ENCODE measurements at regions not wholly inside any gene's neighbourhood (a gene's known extent, or its start where the extent isn't known, plus 50 kb on each side); places are given as distances from the start of the nearest gene placed in this dataset.
A peak's percentile ranks its signal among the peaks of the same experiment; 100 is the strongest.
"Not testable (repeated sequence)": the region's sequence is repeated elsewhere in the genome, so short reads cannot be mapped to it uniquely, and the experiment has no call there.

DNA sequence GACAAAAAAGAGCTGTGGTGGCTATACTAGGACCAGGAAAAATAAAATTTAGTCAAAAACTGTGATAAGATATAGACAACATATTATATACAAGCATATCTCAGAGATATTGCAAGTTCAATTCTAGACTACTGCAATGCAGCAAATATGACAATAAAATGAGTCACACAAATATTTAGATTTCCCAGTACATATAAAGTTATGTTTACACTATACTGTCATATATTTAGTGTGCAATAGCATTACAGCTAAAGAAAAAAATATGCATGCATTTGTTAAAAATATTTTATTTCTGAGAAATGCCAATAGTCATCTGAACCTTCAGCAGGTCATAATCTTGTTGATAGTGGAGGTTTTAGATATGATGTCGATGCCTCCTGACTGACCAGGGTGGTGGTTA lies 72.1 kb downstream of the AKR1C4 start:
- no peak for DNase-seq

DNA sequence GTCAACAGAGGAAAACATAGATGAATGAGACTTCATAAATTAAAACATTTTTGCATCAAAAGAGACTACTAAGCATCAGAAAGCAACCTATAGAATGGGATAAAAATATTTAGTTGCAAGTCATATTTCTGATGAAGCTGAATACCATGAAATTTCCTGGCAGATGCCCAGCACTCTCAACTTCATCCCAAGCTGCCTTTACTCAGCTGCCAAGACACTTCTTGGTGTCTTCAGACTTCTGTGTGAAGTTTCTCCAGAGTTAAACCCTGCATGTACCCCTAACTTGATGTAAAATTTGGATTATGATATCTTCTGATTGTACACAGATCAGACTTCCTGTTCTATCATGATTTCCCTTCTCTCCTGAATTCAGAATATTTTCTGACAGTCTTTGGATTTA lies 73.2 kb downstream of the AKR1C4 start:
- DNase-seq, result peak; percentile 14

DNA sequence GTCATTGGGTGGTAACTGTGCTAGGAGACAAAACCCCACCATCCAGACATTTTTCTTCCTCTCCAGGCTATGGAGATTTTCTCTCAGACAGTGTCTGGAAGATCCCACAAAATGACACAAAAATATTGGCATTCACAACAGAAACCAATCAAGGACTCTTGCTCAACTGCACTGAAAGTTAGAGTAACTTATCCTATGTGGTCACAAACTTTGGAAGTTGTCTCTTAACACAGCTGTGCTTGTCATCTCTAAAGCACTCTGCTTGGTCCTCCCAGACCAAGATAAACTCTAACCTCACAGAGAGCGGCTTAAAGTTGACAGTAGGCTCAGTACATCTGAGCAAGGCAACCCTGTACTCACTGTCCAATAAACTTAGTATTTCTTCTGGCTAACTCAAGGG lies 74.9 kb downstream of the AKR1C4 start:
- no peak for DNase-seq

DNA sequence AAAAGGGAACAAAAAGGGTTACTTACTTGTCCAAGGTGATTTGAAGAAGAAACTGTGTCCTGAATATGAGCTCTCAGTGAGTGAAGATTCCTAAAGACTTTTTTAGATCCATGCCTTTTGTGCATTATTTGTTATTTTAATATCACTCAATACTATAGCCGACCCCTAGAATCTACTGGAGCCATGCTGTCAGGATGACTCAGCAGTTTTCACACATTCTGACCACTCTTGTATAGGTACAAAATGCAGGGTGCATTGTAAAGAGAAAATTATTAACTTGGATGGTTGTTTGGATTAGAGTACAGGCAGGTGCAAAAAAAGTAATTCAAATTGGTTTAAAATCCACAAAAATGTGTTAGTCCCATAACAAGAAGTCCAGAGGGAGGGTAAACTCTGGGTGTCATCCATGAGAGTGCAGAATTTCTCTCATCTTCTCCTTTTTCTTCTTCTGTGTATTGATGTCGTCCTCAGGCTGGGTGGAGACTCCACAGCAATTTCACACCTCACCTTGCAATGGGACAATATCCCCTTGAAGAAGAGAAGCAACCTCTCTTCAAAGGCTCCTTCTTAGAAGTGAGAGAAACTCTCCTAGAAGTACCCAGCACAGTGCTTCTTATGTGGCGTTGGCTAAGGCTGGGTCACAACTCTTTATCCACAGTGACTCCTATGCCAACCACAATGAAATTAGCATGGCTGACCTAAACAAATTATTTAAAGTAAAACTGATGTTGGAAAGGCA lies 75.6 kb downstream of the AKR1C4 start:
- DNase-seq, result no peak

DNA sequence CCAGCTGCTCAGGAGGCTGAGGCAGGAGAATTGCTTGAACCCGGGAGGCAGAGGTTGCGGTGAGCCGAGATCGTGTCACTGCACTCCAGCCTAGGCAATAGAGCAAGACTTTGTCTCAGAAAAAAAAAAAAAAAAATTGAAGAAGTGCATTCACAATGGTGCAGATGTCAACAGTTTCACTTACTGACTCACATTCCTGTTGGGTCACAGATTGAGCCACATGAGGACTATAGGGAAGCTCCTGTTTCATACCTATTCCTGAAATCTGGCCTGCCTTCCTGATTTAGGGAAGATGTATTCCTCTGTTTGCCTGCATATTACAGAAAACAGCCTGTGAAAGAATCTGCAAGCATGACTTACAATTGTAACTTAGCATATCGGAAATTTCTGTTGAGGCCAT lies 78.2 kb downstream of the AKR1C4 start:
- no peak for DNase-seq

DNA sequence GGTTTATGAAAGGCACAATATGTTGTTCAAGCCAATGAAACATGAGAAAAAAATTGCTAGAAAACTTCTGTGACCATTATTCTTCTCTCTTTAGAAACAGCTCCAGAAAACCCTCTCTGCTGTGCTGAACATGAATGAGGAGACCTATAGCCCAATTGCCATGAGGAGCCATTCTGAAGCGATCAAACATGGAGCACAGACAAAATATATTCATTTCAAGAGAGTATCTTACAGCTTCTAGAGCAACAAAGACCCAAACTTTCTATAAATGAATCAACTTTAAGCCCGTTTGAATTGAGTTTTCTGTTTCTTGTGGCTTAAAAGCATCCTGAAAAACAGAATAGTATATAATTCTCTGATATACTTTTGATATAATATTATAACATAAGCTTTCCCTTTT lies 83.4 kb upstream of the UCN3 start:
- no peak for DNase-seq

DNA sequence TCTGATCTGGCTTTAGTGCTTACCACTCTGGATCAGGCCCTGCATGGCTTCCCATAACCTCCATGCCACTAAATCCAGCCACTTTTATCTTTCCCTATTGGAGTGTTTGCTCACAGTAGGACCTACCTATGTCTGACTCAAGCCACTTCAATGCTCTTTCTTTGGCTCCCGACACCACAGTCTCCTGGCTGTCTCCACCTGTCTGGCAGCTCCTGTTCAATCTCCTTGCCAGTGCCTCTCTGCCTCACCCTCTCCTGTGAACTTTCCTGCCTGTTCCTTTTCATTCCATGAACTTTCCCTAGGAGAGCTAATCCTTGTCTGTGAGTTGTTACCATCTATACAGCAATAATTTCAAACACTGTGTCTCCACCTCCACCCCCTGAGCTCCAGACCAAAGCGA lies 82.6 kb upstream of the UCN3 start:
- DNase-seq, result no peak

DNA sequence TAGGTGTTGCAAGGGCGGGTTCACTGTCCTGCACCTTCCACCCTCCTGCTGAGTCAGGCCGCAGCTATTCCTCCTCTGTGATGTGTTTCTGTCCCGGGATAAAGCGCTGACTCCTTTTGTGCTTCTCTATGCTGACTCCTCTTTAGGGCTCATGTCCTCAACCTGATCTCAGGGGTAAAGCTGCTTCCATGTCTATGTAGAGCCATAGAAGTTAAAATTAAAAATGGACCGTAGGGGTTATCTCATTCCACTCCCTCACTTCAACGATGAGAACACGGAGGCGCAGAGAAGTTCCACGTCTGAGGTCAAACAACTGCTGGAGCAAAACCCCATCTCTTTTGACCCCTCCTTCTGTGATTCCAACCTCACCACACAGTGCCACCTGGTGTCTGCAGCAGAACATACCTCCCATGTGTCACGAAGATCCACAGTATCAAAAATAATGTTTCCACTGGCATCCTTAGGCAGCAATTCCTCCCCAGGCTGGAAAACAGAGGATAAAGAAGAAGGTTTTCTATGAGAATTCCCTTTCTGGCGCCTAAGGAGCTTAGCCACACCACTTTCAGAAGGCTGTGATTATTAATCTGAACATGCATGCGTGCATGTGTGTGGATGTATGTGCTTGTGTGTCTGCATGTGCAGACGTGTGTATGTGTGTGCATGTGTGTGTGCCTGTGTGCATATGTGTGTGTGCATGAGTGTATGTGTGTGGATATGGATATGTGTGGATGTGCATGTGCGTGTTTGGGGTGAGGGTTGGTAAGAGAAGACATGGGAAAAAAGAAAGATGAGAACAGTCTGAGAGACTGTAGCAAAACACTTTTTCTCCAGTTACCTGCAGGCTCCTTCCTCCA lies 81.2 kb upstream of the UCN3 start:
- DNase-seq, result peak; percentile 70

DNA sequence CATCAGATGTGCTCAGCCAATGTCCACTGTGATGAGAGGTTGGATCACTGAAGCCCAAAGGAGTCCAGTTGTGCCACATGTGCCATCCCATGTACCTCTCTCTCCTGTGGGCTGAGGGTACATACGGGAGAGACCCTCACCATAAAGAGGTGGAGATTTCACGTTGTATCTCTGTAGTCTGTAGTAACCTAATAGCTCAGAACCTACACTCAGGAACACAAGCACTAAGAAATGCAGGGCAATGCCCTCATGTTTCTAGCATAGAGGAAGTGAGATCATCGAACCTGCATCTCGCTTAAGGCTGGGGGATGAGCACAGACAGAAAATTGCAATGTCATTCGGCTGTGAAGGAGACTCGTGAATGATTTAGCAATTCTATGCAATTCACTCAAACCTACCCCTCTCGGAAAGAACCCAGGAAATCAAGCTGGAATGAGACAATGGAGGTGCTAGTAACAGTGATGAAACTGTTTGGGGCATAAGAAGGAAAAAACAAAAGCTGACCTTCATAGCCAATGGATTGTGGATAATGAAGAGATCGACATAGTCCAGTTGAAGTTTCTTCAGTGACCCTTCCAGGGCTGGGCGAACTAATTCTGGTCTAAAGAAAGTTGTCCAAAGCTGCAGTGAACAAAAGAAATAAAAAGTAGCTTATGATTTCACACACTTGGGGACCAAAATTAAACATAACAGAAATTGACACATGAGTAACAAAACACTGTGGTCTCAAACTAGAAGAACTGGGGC lies 80.3 kb upstream of the UCN3 start:
- DNase-seq, result no peak

DNA sequence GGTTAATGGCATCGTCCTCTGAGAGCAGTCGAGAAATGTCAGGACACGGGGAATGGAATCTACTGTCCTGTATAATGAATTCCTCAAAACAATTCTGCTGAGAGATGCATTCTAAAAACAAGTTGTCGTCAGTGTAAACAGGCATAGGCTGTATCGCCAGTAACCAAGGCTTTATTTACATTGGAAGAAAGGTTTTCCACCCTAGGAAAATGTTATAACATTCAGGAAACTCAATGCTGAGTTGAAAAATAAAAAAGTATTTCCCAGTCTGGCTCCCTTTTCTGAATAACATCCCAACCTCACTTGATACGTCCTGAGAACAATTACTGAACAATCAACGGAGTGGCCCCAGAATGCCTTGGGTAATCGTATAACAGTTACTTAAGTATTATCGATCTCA lies 79.6 kb upstream of the UCN3 start:
- DNase-seq, result no peak

DNA sequence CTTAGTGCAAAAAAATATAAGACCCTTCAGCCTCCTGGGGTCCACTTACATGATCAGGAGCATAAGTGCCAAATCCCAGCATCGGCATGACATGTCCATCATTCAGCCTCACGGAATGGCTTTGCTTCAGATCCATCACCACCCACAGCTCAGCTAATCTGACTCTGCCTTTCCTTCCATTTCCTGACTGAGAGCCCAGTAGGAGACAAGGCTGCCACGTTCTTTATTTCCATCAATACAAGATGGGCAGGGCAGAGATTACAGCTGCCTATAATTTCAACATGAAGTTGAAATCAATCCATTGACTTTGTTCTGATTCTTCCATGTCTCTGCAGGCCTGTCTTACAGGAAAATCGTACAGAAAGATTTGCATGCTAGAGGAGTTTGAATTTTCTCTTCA lies 76.4 kb upstream of the UCN3 start:
- no peak for DNase-seq

DNA sequence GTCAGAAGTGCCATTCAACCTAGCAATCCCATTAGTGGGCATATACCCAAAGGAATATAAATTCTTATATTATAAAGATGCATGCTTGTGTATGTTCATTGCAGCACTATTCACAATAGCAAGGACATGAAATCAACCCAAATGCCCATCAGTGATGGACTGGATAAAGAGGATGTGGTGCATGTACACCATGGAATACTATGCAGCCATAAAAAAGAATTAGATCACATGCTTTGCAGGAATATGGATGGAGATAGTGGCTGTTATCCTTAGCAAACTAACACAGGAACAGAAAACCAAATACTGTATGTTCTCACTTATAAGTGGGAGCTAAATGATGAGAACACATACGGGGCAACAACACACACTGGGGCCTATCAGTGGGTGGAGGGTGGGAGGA lies 75.5 kb upstream of the UCN3 start:
- not testable (repeated sequence) for DNase-seq

DNA sequence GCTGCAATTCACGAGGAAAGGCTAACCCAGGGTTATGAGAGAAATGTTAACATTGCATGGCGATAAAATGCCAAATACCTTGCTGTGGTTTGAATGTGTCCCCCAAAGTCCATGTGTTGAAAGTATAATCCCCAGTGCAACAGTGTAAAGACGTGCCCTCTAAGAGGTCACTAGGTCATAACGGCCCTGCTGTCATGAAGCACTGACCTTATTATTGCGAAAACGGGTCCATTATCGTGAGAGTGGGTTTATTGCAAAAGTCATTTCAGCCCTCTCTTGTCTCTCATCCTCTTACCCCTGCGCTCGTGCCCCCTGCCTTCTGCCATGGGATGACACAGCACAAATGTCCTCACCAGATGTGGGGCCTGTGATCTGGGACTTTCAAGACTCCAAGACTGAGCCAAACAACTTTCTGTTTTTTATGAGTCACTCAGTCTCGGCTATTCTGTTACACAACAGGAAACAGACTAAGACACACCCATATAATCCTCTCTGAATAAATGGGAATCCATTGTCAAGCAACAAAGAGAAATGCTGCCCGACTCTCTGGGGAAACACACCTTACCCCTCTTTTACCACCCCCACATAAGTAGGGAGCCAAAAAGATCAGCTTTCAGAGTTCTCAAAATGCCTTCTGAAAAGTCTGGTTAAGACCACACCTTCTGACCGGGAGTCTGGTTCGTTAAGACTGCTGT lies 73.1 kb upstream of the UCN3 start:
- DNase-seq, result peak; percentile 34

DNA sequence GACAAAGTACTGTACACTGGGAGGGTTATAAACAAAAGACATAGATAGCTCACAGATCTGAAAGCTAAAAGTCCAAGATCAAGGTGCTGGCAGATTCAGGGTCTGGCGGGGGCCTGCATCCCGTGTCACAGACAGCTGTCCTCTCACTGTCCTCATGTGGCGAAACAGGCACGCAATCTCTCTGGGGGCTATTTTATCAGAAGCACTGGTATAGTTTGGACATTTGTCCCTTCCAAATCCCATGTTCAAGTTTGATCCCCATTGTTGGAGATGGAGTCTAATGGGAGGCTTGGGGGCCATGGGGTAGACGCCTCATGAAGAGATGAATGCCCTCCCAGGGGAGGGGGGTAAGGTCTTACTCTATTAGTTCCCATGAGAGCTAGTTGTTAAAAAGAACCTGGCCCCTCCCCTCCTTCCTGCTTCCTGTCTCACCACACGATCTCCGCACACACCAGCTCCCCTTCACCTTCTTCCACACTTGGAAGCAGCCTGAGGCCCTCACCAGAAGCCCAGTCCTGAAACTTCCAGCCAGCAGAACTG lies 72.5 kb upstream of the UCN3 start:
- DNase-seq, result no peak

DNA sequence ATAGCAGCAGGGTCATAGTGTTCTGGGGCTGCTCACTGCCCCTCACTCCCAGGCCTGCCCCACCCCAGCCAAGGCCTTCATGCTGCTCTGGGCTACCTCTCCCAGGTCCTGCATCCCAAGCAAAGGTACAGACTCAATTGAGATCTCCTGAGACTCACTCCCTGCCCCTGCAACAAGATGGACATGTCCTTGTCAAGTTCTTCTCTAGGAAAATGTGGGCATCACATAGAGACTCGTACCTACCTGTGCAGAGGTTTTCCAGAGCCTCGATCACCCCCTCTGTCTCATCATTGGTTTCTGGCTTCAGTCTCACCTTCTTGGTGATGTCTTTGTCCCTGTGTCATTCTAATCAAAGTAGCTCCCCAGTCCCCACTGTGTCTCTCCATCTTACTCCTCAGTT lies 71.8 kb upstream of the UCN3 start:
- not testable (repeated sequence) for DNase-seq

DNA sequence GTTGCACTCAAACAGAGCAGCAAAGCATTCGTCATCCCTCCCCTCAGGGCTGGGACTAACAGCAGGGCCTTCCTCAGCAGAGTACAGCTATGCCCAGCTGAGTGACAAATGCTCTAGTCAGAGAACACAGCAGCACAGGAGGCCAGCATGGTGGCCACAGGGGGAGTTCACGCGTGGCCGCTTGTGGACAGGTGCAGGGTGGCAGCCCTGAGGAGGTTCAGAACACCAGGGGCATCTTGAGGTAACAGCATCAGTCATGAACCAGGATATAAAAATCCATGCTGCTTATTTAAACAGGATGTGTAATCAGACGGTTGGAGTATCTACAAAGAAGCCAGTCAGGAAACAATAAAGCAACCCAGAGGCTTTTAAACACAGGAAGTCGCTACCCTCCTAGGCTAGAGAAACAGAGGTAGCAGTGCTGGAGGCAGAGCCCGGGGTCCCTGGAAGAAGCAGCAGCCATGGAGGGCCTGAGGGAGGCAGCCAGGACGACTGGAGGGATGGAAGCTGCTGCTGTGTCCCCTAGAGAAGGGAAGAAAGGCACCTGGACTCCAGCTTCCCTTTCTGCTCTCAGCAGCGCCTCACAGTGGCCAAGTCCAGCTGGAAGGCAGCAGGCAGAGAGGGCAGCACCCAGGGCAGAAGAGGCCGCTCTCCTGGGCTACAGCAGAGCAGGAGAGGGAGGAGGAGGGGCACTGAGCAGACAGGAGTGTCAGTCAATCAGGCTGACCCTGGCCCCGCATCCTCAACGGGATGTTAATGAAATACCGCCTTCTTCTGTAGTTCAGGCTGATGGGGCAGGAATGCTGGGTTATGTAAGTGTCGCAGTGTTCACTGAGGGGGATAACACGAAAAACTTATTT lies 70.8 kb upstream of the UCN3 start:
- DNase-seq, result peak; percentile 18

DNA sequence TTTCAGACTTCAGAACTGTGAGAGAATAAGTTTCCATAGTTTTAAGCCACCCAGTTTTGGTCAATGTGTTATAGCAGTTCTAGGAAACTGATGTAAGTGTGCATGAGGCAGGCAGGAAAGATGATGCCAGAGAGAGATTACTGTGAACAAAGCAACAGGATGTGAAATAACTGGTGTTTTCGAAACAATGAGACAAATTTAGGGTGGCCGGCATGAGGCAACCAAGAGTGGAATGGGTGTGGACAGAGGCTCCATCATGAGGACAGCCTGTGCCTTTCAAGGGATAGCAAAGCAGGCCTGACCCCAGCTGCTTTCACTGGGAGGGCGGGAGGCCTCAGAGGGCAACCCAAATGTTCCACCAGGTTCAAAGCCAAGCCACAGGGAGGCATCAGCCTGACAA lies 67.3 kb upstream of the UCN3 start:
- no peak for DNase-seq

DNA sequence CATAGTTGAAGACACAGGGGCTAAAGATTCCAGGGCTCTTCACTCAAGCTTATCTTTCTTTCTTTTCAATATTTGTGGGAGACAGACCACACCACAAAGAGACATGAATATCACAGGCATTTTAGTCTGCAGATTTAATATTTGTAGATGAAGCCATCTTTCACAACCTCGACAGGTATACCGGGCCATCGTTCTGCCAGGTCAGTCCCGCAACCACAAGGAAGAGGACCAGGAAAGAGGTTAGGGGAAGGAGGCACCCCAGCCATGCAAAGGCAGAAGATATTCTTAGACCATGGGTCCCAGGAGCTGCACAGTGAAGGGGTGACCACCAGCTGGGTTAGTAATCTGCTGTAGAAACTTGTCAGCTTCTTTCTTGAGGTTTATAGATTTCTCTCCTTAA lies 66.8 kb upstream of the UCN3 start:
- DNase-seq, result no peak

DNA sequence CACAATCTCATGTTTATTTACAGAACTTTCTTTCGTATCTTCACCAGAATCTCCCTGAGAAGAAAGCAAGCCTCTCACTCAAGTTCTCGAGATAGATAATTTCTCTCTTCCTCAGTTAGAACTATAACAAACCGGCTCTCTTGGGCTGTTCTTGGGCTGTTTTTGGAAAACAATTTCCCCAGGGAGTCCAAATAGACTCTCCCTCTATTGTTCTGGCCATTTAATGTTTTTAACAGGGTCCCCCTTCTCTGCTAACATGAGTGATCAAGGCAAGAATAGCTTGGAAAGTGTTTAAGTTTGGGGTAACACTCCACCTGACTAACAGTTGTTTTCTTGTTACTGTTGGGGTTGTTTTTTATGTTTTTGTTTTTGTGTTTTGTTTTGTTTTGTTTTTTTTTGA lies 64.8 kb upstream of the UCN3 start:
- DNase-seq, result no peak

DNA sequence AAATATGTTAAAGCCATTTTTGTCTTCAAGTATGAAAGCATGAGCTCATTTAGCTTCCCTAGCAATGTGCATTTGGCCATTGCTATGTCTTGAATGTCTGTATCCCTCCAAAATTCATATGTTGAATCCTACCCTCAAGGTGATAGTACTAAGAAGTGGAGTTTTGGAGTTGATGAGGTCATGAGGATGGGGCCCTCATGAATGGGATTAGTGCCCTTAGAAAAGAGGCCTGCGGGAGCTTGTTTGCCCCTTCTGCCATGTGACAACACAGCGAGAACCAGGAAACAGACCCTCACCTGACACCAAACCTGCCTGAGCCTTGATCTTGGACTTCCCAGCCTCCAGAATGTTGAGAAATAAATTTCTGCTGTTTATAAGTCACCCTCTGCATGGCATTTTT lies 61.3 kb upstream of the UCN3 start:
- DNase-seq, result no peak

DNA sequence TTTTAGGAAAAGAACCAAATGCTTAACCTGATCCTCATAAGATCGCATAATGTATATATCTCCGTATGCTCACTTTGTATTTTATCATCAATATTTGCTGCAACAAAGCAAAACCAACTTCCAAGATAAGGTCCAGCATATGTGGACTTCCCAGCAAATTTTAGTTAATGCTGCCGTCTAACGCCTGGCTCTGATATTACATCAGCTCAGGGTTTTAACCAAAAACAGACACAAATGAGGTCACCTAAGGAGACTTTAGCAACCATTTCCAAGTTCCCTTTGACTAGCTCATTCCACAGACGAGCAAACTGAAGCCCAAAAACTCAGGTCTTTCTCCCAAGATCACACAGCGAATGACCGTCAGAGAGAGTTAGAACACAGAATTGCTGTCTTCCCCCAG lies 59.4 kb upstream of the UCN3 start:
- peak; percentile 12 for DNase-seq
